GM19328 (cell line): ENCODE measurements at regions not wholly inside any gene's neighbourhood (a gene's known extent, or its start where the extent isn't known, plus 50 kb on each side); places are given as distances from the start of the nearest gene placed in this dataset.
"Not testable (repeated sequence)": the region's sequence is repeated elsewhere in the genome, so short reads cannot be mapped to it uniquely, and the experiment has no call there.

Experiments
- ATAC-seq: cut with Tn5 transposase; IDR thresholded peaks from one replicate; pipeline ENCODE4 v1.9.1; 2021; ENCODE audit warnings: mild to moderate bottlenecking, moderate library complexity; ENCODE audit not compliant: unreplicated experiment

DNA sequence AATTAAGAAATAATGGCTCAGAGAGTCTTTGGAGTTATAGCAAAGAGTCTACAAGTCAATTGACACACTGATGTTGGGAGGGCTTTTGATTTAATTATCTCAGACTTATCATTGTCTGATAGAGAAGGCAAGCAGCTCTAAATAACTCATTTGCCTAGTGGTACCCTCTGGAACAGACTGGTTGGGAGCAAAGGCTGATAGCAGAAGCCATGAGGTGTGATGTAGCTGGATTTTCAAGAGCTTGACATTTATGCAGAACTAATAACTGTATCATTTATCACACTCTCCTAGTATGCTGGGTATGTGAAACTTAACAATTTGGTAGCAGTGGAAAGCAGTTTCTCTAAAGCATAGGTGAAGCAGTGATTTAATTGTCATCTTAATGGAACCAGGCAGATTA, 380.6 kb downstream of the TENT5A start:
- no peak for ATAC-seq

DNA sequence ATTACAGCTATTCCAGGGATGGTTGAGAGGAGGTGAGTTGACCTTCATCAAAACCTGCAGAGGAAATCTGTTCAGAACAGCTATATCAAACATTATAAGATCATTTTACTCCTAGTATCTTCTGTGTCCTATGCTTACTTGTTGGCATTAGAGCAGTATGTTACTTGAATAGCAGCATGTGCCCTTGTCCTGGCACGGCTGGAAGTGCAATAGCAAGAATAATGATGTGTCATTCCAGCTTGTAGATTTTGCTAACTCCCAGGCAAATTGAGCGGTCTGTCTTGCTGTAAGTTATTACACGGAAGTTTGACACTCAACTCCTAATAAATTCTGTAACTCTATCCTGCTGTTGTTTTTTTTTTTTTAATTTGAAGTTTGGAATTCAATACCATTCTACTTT, 385.5 kb downstream of the TENT5A start:
- no peak for ATAC-seq

DNA sequence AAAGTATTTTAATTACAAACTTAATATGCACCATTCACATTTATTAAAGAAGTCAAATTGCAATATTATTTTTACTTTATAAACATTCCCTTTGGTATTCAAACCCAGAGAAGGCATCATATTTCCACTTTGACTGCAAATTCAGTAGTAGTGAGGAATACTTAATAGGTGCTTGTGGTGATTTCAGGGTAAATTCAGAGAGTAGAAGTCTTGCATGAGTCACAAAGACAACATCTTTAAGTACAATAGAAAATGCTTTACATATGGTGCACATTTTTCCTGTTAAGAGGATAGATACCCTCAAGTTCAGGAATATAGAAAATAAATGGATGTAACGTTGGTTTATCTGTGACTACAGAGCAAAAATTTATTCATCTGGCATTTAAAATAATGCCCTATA, 390.2 kb downstream of the TENT5A start:
- no peak for ATAC-seq

DNA sequence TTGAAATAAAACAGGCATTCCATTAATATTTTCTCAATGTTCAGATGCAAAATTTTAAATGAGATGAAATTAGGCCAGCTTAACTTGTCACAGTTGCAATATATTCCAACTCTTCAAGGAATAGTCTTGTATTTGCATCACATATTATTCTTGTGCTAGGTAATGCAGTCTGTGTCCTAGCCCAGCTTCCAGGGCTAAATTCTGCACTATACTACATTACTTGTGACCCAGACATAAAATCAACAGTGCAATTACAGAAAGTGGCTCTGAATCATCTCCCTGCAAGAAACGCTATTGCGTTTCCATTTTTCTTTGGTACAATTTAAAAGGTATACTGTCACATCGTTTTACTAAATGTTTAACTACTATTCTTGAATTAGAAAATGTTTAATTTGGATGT, 399.2 kb downstream of the TENT5A start:
- ATAC-seq, result no peak

DNA sequence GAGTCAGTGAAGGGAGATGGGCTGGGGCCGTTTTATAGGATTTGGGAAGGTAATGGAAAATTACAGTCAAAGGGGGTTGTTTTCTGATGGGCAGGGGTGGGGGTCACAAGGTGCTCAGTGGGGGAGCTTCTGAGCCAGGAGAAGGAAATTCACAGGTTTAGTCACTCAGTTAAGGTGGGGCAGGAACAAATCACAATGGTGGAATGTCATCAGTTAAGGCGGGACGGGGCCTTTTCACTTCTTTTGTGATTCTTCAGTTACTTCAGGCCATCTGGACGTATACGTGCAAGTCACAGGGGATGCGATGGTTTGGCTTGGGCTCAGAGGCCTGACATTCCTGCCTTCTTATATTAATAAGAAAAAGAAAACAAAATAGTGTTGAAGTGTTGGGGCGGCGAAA, 408.5 kb downstream of the TENT5A start:
- not testable (repeated sequence) for ATAC-seq

DNA sequence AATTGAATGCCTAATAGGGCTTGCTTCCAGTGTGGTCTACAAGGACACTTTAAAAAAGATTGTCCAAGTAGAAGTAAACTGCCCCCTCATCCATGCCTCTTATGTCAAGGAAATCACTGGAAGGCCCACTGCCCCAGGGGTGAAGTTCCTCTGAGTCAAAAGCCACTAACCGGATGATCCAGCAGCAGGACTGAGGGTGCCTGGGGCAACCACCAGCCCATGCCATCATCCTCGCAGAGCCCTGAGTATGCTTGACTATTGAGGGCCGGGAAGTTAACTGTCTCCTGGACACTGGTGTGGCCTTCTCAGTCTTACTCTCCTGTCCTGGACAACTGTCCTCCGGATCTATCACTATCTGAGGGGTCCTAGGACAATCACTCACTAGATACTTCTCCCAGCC, 411.5 kb downstream of the TENT5A start:
- no peak for ATAC-seq

DNA sequence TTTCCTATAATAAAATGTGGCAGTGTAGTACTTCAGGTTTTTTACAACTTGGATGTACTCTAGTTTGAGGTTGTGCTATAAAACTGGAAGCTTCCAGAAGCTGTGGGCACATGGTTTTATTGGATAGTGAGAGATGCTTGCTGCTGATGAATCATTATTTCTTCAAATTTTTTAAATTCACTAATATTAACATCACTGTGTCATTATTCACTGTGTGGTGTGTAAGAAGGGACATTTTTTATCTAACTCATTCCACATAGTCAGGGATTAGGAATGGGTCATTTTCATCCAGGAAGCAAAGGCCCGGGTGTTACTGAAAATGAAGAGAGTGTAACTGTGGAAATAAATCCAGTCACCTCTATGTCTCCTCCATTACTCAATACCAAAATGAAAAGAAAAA, 421.0 kb downstream of the TENT5A start:
- no peak for ATAC-seq

DNA sequence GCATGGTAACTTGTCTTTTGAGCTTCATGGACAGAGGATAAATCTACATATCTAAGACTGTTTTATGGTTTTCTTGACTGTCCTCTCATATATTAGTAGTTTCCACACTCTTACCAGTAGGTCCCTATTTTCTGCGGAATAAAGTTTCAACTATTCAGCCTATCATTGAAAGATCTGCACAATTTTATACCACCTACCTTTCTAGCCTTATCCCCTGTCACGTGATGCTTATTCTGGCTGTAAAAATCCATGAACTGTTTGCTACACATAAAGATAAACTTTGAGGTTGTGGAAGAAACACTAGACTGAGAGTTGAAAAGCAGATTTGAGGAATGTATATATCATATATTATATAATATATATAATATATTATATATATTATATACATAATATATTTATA, 423.8 kb downstream of the TENT5A start:
- no peak for ATAC-seq

DNA sequence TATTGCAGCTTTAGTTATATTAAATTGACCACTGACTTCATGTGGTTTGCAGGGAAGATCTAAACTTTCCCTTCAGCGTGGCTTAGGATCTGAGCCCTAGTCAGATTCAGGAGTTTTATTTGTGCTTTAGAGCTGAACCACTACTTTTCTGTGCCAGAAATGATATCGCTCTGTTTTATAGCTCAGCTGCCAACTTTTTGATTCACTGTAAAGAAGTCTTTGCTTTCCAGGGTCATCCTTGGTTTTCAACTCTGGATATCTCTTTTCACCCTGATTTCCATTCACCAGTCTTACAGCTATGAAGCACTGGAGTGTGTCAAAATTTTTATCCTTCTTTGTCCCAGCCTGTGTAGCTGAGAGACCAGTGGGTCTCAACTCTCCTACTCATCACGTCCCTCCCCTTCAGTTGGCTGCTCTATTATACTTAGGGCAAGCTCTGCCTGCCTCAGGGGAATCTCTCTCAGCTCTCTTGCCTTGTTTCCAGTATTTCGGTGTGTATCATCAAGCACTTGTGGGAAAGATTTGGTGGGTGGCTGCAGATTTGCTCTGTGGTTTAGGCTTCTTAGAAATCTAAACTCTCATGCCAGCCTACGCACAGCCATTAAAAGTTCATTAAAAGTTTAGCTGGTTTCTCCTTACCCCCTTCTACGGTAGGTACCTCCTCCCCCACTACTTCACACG, 425.5 kb downstream of the TENT5A start:
- no peak for ATAC-seq

DNA sequence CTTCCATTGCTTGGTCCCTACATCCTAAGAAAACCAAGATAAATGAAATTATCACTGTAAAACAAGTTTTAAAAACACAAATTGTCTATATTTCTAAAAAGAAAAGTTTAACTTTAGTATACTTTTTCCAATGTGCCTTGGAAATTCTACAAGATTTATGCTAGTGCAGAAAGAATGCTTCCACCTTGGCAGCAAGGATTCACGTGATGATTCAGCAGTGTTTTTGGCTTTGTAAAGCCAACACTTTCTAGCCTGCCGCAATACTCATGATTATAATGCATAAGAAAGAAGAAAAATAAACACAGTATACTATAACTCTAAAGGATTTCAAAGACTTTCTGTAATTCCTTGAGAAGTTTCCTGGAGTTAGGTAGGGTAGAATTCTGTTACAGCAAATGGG, 442.7 kb downstream of the TENT5A start:
- ATAC-seq, result no peak

DNA sequence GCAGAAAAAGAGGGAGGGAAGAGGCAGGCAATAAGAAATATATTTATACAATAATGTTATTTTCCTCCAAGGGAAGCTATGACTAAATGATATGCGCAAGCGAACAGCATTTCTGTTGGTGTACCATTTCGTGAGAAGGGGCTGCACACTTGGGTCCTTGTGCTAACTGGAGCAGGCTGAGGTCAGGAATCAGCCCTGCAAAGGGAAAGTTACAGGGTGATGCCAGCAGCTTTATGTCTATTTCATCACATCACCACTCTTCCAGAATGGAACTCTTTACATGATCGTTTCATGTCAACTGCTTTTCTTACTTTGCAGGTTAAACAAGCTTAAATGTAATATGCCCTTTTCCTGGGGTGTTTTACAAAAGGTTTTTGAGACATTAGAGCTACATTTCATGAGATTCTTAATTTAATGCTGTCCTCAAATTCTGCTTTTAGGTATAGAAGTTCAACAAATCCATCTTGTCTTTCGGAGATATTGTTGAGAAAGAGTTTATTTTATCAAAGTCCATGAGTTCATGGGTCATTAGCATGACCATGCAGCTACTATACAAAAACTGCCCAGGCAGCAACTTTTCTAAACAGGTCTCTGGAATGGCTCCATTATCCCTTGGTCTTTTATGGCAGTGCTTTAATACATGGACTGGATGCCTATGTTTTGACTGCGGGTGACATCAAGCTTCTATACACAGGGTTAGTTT, 443.8 kb downstream of the TENT5A start:
- ATAC-seq, result no peak

DNA sequence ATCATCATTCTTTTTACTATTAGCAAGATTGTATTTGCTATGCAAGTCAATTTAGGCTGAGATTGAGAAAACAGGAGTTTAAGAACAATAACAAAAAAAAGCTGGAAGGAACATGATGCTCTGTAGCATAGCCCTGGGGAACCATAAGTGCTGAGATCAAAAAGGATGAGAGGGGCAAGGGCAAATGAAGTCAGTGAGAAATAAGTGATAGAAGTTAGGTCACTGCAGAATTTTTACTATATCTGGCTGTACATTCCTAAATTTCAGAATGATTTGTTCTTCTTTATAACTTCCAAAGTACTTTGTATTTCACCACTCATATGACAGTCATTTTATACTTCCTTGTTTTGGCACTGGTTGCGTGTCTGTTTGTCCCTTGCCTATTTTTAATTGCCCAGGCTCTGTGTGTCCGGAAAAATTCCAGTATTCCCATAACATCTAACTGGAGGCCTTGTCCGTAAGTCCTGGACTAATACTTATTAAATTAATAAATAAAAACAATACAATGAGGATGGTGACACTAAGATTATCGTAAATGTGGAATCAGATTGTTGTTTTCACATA, 444.7 kb downstream of the TENT5A start:
- no peak for ATAC-seq

DNA sequence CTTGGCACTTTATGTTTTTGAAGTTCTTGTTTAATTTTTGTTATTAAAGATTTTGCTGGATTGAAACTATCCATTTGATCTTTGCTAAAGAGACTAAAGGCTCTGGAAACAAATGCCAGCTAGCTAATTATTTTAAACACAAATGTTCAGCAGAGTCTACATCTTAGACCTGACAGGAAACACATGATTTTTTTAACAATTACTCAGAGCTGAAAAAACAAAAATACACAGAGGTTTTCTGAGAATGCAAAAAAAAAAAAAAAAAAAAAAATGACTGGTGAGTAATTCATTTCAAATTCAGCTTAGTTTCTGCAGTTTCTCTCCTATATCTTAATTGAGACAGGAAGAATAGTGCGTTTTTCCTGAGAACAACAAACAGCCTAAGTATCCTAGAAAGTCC, 448.0 kb downstream of the TENT5A start:
- no peak for ATAC-seq

DNA sequence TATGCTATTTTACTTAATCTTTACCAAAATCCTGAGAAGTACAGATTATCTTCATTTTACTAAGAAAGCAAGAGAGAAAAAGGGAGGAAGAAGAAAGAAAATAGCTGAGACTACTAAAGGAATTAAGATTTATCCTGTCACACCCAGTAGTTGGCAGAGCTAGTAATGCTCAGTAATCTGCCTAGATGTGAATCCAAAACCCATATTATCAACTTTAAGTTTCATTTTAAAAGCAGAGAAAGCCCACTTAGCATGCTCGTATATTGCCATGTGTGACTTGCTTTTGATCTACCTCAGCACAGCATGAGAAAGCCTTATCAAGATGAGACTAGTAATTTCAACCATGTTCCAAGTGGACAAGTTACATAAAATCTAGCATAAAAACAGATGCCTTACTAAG, 451.5 kb downstream of the TENT5A start:
- ATAC-seq, result no peak

DNA sequence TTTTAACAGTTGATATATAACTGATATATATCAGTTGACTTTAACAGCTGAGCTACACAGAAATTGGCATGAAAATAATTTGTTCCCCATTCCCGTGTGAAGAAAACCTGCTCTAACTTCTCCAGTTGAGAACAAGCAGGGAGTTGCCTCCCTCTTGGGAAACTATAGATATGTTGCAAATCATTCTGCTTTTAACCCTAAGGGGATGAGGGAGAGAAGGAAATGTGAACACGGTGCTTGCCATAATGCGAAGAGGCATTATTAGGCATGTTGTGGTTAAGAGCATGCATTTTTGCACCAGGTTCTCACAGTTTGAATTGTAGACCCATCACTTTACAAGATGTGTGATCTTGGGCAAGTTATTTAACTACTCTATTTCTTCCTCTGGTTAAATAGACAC, 453.7 kb downstream of the TENT5A start:
- ATAC-seq, result no peak

DNA sequence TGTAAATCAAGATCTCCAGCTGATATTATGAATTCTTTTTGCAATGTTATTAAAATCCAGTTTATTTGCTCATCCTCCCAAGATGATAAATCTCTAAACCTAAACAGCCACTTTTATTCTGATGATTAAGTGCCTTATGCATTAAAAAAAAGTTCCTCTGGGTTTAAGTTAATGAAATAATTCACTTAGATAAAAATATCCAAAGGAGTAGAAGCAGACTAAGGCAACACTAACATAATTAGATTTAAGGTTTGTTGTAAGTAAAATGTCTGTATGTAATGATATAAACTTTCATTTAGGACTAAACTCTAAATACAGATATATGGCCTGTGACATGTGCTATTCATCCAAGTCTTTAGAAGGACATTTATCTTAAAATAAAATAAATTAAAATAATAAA, 457.2 kb downstream of the TENT5A start:
- no peak for ATAC-seq

DNA sequence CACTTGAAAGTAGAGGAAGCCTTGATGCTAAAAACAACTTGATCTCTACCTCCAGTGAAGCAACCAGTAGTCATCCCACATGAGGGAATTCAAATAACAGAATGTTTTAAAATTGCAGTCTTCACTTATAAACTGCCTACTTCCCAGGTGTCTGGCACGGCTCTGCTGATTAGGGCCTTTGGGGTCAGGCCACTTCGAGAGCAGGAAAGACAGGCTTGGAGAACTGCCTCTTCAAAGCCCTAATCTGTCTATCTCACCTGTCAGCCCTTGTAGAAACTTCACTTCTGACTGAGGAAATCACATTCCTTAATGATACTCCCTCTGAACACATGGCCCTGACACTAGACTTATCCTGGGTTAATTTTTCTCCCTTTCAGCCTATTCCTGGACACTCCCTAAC, 458.6 kb downstream of the TENT5A start:
- ATAC-seq, result no peak

DNA sequence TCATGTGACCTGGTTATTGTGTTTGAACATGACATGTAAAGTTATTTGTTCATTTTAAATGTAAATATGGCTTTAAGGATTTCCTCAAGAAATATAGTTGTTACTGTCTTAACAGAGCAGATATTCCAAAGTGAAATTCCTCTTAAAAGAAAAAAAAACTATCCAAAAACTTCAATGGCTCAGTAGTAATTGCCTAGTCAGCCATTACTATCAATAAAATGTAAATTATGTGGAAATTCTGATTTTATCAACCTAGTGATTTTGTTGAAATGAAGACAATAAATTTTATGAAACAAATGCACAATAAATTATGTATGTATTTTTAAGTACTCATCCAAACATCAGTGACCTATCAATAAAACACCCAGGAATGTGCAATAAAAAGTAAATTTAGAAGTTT, 463.3 kb downstream of the TENT5A start:
- no peak for ATAC-seq

DNA sequence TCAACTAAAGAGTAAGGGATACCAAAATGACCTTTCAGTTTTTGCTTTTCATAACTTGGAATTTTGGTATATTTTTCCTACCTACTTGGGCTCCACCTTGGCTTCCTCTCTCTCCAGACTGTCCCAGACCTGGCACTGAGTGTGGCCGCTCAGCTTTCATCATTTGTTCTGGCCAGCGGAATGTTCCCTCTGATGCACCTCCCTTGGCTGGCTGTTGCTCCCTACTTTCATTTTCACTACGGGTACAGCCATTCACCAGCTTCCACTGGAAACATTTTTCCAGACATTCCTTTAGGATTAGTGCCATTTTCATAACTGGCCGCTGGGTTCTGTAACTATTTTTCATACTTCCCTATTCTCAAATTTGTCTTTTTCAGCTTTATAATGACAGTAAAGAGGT, 487.4 kb downstream of the TENT5A start:
- ATAC-seq, result no peak

DNA sequence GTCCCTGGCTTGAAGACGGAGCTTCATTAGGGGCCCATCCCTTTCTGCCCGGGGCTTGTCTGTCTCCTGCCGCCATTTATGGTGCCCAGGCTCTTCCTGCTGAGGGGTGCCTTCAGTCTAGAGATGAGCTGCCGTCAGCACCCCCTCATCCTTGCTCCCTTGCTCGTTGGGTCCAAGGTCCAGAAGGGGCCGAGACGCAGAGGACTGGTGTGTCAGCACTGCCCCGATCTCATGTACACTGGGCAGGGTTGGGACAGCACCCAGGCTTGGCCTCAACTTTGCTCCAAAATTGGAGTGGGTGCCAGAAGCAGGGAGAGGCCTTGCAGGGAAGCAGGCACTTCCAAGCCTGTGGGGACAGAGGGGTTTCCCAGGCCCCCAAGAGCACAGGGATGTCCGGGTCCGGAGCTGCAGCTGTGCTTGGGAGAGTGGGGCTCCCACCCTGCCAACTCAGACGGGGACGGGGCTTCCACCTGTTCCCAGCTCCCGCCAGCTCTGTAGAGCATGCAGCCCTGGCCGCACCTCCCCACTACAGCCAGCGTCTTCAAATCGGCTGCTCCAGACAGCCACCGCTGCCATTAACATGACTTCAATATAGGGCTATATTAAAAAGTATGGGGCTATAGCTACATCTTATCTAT, 488.8 kb downstream of the TENT5A start:
- ATAC-seq, result no peak

DNA sequence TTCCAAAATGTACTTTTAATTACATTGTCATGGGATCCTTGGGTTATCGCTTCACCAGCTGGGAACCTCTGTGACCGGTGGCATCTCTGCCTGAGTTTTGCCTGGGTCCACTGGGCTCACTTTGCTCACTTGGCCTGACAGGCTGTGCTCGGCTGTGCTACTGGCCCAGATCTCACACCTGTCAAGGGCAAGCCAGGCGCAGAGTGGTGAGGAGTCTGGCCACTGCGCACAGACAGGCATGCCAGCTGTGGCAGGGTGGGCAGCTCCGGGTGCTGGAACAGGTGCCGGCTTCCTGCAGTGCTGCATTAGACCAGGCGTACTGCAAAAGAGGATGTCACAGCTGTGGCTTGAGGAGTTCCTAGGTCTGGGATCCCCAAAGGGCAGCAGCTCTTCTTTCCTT, 489.8 kb downstream of the TENT5A start:
- no peak for ATAC-seq

DNA sequence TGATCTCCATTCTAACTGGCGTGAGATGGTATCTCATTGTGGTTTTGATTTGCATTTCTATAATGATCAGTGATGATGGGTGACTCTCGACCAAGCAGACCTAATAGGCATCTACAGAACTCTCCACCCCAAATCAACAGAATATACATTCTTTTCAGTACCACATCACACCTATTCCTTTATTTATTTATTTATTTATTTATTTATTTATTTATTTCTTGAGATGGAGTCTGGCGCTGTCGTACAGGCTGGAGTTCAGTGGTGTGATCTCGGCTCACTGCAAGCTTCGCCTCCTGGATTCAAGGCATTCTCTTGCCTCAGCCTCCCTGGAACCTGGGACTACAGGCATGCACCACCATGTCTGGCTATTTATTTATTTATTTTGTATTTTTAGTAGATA, 496.3 kb downstream of the TENT5A start:
- ATAC-seq, result not testable (repeated sequence)
